ENCODE measurements at regions not wholly inside any gene's neighbourhood (a gene's known extent, or its start where the extent isn't known, plus 50 kb on each side); places are given as distances from the start of the nearest gene placed in this dataset.

DNA sequence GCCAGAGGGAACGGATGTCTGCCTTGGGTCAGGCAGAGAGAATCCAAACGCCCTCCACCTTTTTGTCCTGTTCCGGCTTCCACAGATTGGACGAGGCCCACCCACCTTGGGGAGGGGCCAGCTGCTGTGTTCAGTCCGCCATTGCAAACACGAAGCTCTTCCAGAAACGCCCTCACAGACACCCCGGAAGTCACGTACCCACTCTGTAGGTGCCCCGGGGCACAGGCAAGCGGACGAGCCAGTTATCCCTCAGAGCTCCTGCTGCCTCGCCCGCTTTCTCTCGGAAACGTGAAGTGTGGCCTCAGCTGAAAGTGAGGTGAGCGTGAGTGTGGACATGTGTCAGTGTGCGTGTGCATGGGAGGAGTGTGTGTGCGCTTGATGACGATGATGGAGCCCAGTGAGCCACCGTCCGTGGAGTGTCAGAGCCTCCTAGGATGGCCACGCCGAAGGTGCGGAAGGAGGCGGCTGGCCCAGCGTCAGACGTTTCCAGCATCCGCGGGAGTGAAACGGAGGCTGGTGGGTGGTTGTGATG lies 869.2 kb downstream of the TBC1D22A start:
- TF ChIP-seq TCF7L2 (IDR thresholded peaks at IDR 0.05; ENCODE audit: low read depth, low read length) (no peak), RAD21 (CRISPR knock-in tag; IDR thresholded peaks at IDR 0.05) (no peak), ZNF335 (CRISPR knock-in tag; IDR thresholded peaks at IDR 0.05) (no peak), GLI4 (CRISPR knock-in tag; IDR thresholded peaks at IDR 0.05; ENCODE audit: borderline replicate concordance) (no peak), FOXO1 (CRISPR knock-in tag; IDR thresholded peaks at IDR 0.05) (no peak), POLR2A (IDR thresholded peaks at IDR 0.05; ENCODE audit: insufficient read depth in 1 of 2, low read depth in 2 of 2, low read length in 2 of 2) (no peak), CEBPG (CRISPR knock-in tag; IDR thresholded peaks at IDR 0.05) (no peak), HNF4A (CRISPR knock-in tag; IDR thresholded peaks at IDR 0.05) (no peak)
- TF ChIP-seq, protein P1, sequence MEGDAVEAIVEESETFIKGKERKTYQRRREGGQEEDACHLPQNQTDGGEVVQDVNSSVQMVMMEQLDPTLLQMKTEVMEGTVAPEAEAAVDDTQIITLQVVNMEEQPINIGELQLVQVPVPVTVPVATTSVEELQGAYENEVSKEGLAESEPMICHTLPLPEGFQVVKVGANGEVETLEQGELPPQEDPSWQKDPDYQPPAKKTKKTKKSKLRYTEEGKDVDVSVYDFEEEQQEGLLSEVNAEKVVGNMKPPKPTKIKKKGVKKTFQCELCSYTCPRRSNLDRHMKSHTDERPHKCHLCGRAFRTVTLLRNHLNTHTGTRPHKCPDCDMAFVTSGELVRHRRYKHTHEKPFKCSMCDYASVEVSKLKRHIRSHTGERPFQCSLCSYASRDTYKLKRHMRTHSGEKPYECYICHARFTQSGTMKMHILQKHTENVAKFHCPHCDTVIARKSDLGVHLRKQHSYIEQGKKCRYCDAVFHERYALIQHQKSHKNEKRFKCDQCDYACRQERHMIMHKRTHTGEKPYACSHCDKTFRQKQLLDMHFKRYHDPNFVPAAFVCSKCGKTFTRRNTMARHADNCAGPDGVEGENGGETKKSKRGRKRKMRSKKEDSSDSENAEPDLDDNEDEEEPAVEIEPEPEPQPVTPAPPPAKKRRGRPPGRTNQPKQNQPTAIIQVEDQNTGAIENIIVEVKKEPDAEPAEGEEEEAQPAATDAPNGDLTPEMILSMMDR (CRISPR knock-in tag; IDR thresholded peaks at IDR 0.05): no peak

Data from HepG2 (cell line).